GM18520 (cell line): ENCODE measurements at regions not wholly inside any gene's neighbourhood (a gene's known extent, or its start where the extent isn't known, plus 50 kb on each side); places are given as distances from the start of the nearest gene placed in this dataset.
"Not testable (repeated sequence)": the region's sequence is repeated elsewhere in the genome, so short reads cannot be mapped to it uniquely, and the experiment has no call there.

Experiments
- ATAC-seq: cut with Tn5 transposase; IDR thresholded peaks from one replicate; pipeline ENCODE4 v1.9.1; 2021; ENCODE audit not compliant: unreplicated experiment

DNA sequence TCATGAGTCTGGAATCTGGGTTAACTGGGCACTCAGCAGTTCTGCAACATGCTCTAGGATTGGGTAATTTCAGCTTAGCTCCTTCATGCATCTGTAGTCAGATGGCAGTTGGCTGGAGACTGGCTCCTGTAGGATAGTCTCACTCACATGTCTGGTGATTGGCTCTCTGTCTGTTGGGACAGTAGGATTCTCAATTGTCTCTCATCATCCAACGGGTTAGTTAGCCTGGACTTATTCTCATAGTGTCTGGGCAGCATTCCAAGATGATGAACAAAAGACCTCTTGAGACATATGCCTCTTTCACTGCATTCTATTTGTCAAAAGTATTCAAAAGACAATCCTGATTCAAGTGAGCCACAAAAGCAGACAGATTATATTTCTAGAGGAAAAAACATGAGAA, 795.6 kb upstream of the GALNTL6 start:
- ATAC-seq, result no peak

DNA sequence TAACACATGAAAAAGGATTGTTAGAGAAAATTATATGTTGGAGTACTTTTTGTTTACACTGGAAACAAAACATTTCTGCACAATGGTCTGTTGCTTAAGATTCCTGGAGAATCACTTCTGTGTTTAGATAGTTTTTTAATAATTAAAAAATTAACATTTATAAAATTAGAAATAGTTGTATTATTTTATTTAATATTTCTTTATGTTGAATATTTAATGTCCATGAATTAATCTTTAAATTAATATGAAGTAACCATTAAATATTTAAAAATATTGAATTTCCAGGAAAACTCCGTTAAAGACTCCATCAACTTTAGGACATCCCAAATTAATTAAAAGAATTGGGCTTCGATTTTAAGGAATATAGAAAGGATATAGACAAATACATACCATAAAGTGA, 797.1 kb upstream of the GALNTL6 start:
- ATAC-seq, result no peak

DNA sequence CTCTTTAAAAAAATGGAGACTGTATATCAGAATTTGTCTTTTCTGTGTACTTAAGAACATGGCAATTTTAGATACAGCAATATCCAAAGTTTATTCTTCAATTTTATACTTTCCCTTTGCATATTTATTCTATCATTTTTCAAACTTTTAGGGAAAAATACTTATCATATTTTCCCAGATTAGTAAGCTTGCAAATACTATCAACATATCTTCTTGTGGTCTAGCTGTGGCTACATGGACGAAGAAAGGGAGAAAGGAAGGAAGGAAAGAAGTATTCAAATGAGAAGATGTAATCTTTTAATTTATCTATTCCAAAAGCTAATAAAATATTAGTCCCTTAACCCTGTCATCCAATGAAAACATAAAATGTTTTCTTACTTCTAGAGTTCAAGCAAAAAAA, 797.8 kb upstream of the GALNTL6 start:
- no peak for ATAC-seq

DNA sequence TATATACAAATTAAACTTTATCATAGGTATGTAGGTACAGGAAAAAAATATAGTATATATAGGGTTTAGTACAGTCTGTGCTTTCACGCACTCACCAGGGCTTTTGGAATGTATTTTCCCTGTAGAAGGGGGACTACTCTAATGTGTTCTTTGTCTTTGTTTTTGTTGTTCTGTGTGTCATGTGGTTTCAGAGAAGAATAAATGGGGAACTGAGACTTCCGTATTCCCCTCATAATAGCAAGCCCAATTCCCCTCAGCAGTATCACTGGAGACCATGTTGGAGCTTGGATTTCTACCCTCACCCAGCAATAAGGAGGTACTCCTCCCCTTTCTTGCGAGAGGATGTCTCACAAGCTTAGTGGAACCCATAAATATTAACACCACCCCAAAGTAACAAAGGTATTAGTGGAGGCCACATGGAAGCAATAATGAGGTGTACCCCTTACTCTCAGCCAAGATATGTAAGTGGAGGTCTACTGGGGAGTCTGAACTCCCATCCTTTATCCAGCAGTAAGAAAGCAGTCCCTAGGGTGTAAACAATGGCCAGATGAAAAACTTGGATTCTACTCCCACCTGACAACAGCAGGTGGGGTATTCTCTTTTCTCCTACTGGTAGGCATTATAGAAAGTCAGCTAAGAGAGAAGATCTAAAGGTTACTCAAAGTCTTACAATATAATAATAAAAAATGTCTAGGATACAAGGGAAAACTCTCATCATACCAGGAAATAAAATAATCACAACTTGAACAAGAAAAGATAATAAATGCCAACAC, 805.4 kb upstream of the GALNTL6 start:
- ATAC-seq, result no peak

DNA sequence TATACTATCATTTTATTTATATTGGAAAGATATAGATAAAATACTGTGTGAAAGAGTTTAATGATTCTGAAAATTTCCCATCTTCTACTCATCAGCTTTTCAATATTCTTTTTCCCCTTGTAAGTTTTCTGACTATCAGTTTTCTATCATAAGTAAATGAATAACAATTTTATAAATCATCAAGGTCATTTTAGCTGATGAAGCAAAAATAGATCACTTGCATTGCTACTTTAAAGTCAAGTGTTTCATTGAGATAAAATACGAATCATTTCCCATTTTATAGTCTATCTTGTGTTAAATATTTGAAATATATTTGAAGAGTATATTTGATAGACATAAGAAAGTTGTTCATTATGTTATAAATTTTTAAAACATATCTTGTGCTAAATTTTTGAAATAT, 811.0 kb upstream of the GALNTL6 start:
- ATAC-seq, result no peak

DNA sequence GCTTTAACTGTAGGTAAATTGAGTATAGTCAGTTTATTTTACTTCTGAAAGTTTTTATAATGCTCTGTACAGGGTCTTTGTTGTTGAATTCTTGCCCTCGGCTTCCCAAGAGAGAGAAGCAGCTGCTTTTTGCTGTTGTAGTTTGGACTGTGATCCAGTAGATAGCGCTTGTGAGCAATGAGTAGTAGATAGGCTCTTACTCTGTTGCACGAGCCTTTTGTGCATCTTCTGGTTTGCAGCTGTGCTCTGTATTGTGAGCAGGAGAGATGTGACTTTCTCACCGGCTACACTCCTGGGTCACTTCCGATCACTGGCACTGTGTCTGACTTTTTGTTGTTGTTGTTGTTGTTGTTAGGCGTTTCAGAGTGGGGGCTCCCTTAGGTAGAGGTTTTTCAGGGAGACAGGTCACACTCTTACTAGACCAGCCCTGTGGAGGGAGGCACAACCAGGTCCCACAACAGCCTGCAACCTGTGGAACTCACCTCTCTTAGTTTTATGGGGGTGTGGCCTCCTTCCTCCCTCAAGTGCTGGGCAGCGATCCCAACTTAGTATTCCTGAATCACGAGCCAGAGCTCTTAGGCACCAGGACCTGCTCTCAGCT, 822.1 kb upstream of the GALNTL6 start:
- ATAC-seq, result peak; percentile 86

DNA sequence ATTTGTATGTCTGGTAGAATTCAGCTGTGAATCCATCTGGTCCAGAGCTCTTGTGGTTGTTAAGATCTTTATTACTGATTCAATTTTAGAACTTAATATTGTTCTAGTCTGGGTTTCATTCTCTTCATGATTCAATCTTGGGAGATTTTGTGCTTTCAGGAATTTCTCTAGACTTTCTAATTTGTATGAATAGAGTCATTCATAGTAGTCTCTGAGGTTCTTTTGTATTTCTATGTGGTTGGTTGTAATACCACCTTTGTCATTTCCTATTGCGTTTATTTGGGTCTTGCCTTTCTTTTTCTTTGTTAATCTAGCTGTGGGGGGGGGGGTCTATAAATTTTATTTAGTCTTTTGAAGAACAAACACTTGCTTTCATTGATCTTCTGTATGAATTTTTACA, 824.8 kb upstream of the GALNTL6 start:
- ATAC-seq, result no peak

DNA sequence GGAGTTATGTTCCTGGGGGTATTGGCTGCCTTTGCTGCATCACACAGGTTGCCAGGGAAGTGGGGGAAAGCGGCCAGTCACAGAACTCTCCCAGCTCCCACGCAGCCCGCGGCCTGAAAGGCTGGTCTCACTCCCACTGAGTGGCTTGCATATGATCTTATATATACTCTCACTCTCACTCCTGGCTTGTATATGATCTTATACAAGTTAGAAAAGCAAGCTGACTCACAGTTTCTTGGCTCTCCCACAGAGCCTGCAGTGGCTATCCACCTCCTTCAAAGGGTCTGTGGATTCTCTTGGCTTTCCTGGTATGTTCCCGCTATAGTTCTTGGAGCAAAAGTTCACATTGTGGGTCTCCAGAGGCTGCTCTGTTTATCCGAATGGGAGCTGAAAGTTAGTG, 833.5 kb upstream of the GALNTL6 start:
- ATAC-seq, result no peak

DNA sequence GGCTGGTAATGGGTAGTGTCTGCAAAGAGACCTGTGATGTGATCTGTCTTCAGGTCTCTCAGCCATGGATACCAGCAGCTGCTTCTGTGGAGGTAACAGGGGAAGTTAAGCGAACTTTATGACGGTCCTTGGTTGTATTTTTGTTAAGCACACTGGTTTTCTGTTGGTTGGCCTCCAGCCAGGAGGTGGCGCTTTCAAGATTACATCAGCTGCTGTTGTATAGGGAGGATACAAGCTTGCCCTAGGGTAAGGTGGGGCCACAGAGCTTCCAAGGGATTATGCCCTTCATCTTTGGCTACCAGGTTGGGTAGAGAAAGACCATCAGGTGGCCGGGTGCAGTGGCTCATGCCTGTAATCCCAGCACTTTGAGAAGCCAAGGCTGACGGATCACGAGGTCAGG, 834.2 kb upstream of the GALNTL6 start:
- ATAC-seq, result no peak

DNA sequence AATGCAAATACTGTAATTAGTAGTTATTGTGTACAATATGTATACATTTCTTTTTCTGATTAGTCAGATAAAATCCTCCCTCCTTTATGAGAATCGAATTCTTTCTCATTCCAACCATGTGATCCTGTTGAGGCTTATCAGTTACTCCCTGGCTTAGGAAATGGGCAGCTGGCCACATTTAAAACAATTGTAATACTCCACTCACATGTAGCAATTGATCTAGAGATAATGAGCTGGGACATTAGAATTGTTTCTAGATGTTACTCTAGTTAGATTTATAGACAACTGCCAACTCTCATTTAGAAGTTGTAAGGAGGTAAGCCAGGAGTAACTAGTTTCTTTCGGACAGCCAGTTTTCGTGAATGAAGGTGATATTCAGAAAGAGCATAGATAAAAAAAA, 859.3 kb upstream of the AADAT start:
- ATAC-seq, result no peak

DNA sequence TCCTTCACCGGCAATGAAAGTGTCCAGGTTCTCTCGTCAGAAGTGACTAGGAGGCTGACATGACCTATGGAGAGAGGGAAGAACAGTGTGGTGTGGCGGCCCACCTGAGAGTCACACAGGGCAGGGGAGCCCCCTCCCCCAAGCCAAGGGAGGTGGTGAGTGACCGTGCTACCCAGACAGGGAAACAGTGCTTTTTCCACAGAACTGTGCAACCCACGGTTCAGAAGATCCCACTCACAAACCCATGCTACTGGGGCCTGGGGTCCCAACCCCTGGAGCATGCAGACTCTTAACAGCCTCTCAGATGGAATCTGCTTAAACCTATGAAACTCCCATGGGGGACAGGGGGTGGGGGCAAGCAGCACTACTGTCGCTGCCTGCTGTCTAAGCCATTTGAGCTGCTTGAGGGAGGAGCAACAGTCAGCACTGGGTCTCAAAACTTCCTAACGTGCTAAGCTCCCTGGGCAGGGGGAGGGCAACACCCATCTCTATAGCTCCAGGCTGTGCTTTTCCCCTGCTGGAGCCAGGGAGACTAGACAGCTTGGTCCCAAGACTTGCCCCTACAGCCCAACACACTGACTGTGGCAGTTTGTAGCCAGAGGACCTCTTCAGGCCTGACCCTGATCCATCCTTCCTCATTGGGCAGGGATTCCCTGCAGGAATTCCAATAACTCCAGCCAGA, 850.4 kb upstream of the AADAT start:
- ATAC-seq, result no peak

DNA sequence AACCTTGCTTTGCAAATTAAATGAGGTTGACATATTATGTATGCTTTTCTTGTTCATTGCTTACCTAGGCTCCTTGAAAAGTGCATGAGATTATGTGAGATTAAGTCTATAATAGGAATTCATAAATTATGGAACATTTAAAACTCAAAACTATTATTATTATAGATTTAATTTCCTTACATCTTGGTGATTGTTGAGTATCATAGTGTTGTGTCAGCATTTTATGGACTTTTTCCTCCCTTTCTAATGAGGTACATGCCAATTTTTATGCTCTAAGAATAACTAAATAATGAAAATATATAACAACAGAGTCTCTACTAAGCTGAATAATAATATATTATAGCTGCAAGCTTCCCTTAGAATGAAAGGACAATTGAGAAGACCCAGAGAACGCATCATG, 848.8 kb upstream of the AADAT start:
- ATAC-seq, result no peak

DNA sequence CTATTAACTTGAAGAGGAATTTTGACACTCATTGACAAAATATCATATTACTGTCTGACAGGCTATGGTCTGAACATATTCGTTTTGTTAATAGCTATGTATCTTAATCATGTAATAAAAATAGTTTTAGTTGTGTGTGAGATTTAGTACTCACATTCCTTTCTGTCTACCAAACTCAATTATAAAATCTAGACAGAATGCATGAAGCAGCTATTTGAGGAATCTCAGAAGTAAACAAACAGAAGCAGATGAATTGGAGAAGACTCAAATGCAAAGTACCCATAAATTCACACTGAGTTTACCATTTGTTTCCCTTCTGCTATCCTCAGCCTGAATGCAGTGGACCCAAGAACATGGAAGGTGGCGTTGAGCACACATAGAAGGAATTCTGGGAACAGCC, 841.6 kb upstream of the AADAT start:
- ATAC-seq, result no peak

DNA sequence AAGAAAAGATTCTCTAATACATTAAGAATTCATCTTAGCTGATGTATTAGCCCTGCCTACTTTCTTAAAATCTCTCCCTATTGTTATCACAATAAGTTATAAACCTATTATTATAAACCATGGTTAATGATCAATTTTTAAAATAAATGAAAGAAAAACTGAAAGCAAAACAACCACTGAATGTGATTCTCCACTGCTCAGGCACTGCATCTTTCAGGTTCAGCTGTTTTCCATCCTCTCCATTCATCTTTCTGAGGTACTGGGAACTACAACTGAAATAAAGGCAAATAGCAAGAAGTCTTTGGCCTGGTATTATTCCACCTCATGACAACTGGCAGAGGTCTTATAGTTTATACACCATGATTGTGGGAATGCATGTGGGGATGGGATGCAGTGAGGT, 798.9 kb upstream of the AADAT start:
- no peak for ATAC-seq

DNA sequence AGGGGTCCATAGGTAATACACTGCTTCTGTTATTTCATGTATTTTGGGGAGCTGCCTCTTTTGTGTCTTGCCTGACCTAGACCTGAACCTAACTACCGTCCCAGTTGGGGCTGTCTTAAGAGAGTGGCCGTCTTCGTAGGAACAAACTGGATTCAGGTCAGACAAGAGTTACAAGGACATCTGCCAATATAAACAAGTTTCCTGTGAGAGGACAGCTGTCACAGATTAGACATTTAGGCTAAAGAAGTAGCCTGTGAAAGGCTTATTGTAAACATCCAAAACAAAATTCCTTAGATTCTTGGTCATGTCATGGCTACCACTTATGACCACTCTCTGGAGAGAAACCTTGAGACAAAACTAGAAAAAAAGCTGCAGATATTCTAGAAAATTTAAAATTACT, 797.6 kb upstream of the AADAT start:
- no peak for ATAC-seq

DNA sequence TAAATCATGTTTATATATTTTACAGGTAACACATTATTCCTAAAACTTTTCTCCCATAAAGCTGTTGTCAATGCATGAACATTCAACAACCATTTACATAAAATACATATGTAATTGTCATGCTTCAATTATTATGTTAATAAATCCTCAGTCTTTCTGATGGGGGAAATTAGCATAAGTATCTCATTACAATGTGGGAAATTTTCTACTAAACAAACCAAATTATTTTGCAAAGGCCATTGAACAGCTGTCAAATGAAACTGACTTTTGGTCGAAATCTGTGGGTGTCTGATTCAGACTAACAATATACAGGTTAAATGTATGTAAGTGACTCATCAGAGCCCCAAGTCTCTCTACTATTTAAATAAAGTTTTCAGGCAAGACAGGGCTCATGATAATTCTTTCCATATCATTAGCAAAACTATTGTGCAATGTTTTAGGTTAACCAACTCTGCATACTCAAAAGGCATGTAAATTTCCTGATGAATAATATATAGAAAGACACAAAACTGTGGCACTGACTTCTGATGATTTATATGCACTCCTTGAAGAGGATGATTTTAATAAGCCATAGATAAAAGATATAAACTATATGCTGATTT, 795.3 kb upstream of the AADAT start:
- ATAC-seq, result no peak

DNA sequence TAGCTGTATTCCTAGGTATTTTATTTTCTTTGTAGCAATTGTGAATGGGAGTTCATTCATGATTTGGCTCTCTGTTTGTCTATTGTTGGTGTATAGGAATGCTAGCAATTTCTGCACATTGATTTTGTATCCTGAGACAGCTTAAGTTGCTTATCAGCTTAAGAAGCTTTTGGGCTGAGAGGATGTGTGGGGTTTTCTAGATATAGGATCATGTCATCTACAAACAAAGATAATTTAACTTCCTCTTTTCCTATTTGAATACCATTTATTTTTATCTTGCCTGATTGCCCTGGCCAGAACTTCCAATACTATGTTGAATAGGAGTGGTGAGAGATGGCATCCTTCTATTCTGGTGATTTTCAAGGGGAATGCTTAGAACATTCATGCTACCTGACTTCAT, 791.9 kb upstream of the AADAT start:
- not testable (repeated sequence) for ATAC-seq

DNA sequence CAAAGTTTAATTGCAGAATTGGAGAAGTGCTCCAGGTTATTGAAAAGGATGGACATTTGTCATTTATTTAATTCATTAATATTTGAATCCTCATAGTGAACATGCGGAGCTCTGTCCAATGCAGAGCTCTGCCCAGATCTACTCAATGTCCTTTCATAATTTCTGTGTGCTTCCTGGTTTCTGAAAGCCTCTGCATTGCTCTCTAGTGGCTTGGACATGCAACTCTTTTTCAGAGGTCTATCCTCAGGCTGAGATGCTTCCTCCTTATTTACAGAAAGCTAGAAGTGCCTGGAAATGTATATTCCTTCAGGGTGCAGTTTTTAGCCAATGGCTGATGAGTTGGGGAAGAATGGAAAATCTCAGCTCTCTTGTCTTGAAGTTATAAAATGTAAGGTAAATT, 786.1 kb upstream of the AADAT start:
- no peak for ATAC-seq

DNA sequence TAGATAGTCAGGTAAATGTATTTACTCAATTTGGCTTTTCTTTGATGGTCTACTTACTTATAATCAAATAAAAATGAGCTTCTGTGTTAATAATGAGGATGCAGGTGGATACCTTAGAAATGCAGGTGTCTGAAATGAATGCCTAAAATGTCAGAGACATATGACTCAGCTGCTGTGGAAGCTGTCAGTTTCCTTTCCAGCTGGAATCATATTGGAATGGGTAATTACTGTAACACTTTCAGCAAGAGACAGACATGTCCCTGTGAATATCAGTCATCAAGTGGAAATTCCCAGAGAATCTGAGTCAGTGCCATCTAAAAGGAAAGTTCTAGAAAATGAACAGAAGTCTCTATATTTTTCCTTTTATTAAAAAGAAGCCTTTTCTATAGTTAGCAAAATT, 783.0 kb upstream of the AADAT start:
- no peak for ATAC-seq

DNA sequence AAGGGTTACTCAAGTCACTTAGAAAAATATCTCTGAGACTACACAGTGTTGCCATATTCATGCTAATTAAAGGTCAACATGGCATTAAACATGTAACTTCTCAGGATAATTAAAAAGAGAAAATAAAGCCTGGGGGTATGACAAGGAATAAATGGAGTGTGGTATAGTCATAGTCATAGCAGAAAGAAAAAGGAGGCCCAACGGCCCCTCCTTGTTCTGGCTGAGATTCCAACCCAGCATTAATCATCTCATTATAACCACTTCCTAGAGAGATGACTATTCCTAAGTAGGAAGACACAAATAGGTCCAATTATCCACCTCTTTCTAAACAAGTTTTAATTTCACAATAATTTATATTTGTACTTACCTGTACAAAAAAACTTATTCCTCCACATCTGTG, 778.4 kb upstream of the AADAT start:
- ATAC-seq, result no peak

DNA sequence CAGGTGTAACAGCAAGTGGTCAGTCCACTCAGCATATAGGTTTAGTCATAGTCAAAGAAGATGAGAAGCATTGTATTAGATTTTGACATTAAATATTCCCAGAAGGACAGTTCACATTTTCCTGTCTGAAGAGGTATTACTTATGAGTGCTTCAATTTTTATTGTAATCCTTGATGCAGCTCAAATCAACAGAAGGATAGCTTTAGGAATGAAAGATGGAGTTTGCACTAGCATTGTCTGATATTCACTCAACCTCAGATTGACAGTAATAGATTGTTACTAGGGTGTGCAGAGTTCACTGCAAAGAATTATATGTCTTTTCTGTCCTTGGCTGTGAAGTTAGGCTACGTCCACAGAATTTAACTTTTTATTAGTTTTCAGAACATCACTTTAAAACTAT, 764.3 kb upstream of the AADAT start:
- no peak for ATAC-seq

DNA sequence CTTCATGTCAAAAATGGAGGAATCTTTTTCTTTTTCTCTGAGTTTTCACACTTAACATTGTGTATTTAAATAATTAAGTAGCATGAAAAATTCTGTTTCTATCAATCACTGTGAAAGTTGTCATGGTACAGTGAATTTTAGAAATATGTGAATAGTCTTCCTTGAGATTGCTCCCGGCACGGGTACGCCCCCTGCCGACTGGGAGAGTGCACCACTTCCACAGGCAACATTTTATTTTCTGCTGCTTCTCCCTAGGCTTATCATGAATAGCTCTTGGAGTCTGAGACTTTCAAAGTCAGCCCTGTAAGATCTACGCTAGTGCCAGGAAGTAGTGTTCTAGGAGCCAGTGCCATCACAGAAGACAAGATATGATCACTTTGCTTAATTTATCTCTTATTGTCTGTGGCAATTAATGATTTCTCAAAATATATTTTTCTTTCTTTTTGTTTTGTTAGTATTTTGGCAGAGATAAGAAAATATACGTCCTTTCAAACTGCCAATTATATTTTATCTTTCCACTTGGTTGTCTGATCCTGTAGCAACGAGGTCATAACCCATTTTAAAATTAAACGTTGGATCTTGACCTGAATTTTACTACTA, 763.8 kb upstream of the AADAT start:
- ATAC-seq, result peak; percentile 55
